Keratinocyte (primary cell): ENCODE measurements at regions not wholly inside any gene's neighbourhood (a gene's known extent, or its start where the extent isn't known, plus 50 kb on each side); places are given as distances from the start of the nearest gene placed in this dataset.
A peak's percentile ranks its signal among the peaks of the same experiment; 100 is the strongest.

ENCODE experiments used
- DNase-seq: peaks from one replicate; pipeline ENCODE4 v3.0.0-alpha.2; 2011; ENCODE audit warnings: low read depth, missing footprints, low spot score
- FAIRE-seq: peaks from 2 replicates; lab custom pipeline; 2011; peaks lifted over from hg19 to GRCh38; lab: Jason Lieb, UNC
- H2AFZ ChIP-seq: 2 replicates; pipeline ENCODE4 v1.6.0; 2012; ENCODE audit warnings: low read length, control low read depth, inconsistent platforms; ENCODE audit not compliant: control insufficient read depth
- H3K27ac ChIP-seq: 2 replicates; pipeline ENCODE4 v1.5.1; 2011; ENCODE audit warnings: low read length; ENCODE audit not compliant: control insufficient read depth, insufficient read depth
- H3K27me3 ChIP-seq: 3 replicates; pipeline ENCODE4 v1.6.0; 2011; ENCODE audit warnings: low read length; ENCODE audit not compliant: control insufficient read depth, insufficient read depth; ENCODE audit errors: extremely low read depth
- H3K36me3 ChIP-seq, 2 experiments: 2 replicates in 1 of 2; 3 replicates in 1 of 2; pipeline ENCODE4 v1.5.1; 2011; ENCODE audit warnings: low read length in 2 of 2, mild to moderate bottlenecking in 1 of 2; ENCODE audit not compliant: control insufficient read depth in 2 of 2, insufficient read depth in 2 of 2; ENCODE audit errors: extremely low read depth in 1 of 2
- H3K4me1 ChIP-seq: 3 replicates; pipeline ENCODE4 v1.5.1; 2011; ENCODE audit warnings: low read length; ENCODE audit not compliant: control insufficient read depth, insufficient read depth; ENCODE audit errors: extremely low read depth
- H3K4me2 ChIP-seq: 3 replicates; pipeline ENCODE4 v1.6.0; 2011; ENCODE audit warnings: low read depth, low read length; ENCODE audit not compliant: control insufficient read depth, insufficient read depth; ENCODE audit errors: extremely low read depth
- H3K4me3 ChIP-seq, 3 experiments: fragments of 200-600 bp in 1 of 3; sonication (generic) in 1 of 3; 2 replicates in 2 of 3; 3 replicates in 1 of 3; pipeline ENCODE4 v1.5.1; 2011 to 2016; ENCODE audit warnings: low read length in 3 of 3, mild to moderate bottlenecking in 3 of 3, control low read depth in 2 of 3, inconsistent platforms in 1 of 3, low read depth in 1 of 3, mixed read lengths in 1 of 3, mixed run types in 1 of 3, moderate library complexity in 1 of 3; ENCODE audit not compliant: control insufficient read depth in 2 of 3, insufficient read depth in 2 of 3; ENCODE audit errors: extremely low read depth in 1 of 3
- H3K79me2 ChIP-seq: 2 replicates; pipeline ENCODE4 v1.6.0; 2012; ENCODE audit warnings: low read length; ENCODE audit not compliant: control insufficient read depth, insufficient read depth
- H3K9ac ChIP-seq: 3 replicates; pipeline ENCODE4 v1.6.0; 2011; ENCODE audit warnings: low read length; ENCODE audit not compliant: control insufficient read depth, insufficient read depth; ENCODE audit errors: extremely low read depth
- H3K9me1 ChIP-seq: 3 replicates; pipeline ENCODE4 v1.6.0; 2011; ENCODE audit warnings: low read length; ENCODE audit not compliant: control insufficient read depth, insufficient read depth; ENCODE audit errors: extremely low read depth
- H3K9me3 ChIP-seq: 2 replicates; pipeline ENCODE4 v1.5.1; 2012; ENCODE audit warnings: low read depth, low read length; ENCODE audit not compliant: control insufficient read depth
- H4K20me1 ChIP-seq: 3 replicates; pipeline ENCODE4 v1.6.0; 2011; ENCODE audit warnings: low read length; ENCODE audit not compliant: control insufficient read depth, insufficient read depth; ENCODE audit errors: extremely low read depth
- EZH2 ChIP-seq: IDR thresholded peaks from one replicate; pipeline ENCODE4 v1.6.1; 2012; ENCODE audit warnings: inconsistent platforms, mild to moderate bottlenecking, low read length, moderate library complexity
- dilution Hi-C: fragments of 300-500 bp; cut with MboI; formaldehyde crosslinking; loops from one replicate; pipeline ENCODE4 v1.7.0; 2020; ENCODE audit warnings: low sequenced_read_pairs; ENCODE audit not compliant: extremely low pct_ligation_motif_present
- TF ChIP-seq, protein P1 (sequence below), 3 experiments: IDR thresholded peaks in 1 of 3; conservative IDR thresholded peaks in 1 of 3; optimal IDR thresholded peaks in 1 of 3; 2 replicates in 2 of 3; 3 replicates in 1 of 3; pipeline versions ENCODE3 to v1.5.1; 2011; ENCODE audit warnings: low read length in 3 of 3, mild to moderate bottlenecking in 3 of 3, moderate library complexity in 2 of 3, control low read depth in 1 of 3, inconsistent platforms in 1 of 3; ENCODE audit not compliant: insufficient read depth in 2 of 3; ENCODE audit errors: extremely low read depth in 1 of 3

DNA sequence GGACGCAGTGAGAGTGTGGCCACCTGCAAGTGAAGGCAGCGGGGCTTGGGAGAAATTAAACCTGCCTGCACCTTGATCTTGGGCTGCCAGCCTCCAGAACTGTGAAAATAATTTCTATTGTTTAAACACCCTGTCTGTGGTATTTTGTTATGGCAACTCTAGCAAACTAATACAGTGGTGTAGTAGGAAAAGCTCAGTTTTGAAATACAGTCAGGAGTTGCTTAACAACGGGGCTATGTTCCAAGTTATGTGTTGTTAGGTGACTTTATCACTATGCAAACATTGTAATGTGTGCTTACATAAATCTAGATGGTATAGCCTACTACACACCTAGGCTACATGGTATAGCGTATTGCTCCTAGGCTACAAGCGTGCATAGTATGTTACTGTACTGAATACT lies 93.4 kb upstream of the FN1 start:
- Histone ChIP-seq H3K27ac (peak overlapping the region; percentile 85), H2AFZ (no peak overlapping the region), H3K4me1 (peaks cover 31% of the 10 kb centered on the region), H3K9me1 (no peaks in the 10 kb centered on the region), H3K9ac (peak overlapping the region; percentile 16), H3K27me3 (no peaks in the 10 kb centered on the region), H4K20me1 (no peaks in the 10 kb centered on the region), H3K36me3 (no peaks in the 10 kb centered on the region), H3K4me2 (no peak overlapping the region), H3K79me2 (no peaks in the 10 kb centered on the region), H3K9me3 (peaks cover 2% of the 10 kb centered on the region), H3K4me3 (no peak overlapping the region)
- dilution Hi-C loops = no loop called here
- FAIRE-seq (peak; percentile 49), DNase-seq (peak; percentile 9)
- no peak for TF ChIP-seq EZH2
- TF ChIP-seq, protein P1, sequence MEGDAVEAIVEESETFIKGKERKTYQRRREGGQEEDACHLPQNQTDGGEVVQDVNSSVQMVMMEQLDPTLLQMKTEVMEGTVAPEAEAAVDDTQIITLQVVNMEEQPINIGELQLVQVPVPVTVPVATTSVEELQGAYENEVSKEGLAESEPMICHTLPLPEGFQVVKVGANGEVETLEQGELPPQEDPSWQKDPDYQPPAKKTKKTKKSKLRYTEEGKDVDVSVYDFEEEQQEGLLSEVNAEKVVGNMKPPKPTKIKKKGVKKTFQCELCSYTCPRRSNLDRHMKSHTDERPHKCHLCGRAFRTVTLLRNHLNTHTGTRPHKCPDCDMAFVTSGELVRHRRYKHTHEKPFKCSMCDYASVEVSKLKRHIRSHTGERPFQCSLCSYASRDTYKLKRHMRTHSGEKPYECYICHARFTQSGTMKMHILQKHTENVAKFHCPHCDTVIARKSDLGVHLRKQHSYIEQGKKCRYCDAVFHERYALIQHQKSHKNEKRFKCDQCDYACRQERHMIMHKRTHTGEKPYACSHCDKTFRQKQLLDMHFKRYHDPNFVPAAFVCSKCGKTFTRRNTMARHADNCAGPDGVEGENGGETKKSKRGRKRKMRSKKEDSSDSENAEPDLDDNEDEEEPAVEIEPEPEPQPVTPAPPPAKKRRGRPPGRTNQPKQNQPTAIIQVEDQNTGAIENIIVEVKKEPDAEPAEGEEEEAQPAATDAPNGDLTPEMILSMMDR (optimal IDR thresholded peaks at IDR 0.05 in 1 of 3, IDR thresholded peaks at IDR 0.05 in 1 of 3, conservative IDR thresholded peaks at IDR 0.05 in 1 of 3; ENCODE audit: extremely low read depth in 1 of 3, insufficient read depth in 2 of 3, low read length in 3 of 3) = no peak

DNA sequence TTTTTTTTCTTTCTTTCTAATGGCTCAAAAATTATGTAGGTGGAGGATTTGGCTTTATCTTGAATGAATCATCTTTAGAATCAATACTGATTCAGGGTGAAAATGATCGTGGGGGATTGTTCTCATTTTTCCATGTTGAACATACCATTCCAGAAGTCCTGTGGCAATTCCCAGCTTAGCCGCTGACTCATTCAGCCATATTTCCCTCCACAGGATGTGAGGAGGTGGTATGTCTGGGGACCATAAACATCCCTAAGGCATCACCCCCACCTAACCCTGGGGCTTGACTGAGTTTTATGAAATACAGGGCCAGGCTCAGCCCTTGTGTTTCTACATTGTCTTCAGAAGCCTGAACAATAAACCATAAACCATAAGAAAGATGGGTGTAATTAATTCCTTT lies 92.7 kb upstream of the FN1 start:
- Histone ChIP-seq H3K27ac (peak overlapping the region; percentile 85), H3K27me3 (no peaks in the 10 kb centered on the region), H3K4me3 (no peak overlapping the region), H3K79me2 (no peaks in the 10 kb centered on the region), H3K36me3 (no peaks in the 10 kb centered on the region), H3K9me3 (no peaks in the 10 kb centered on the region), H4K20me1 (no peaks in the 10 kb centered on the region), H3K9ac (no peak overlapping the region), H3K9me1 (no peaks in the 10 kb centered on the region), H2AFZ (no peak overlapping the region), H3K4me1 (peaks cover 31% of the 10 kb centered on the region), H3K4me2 (peak overlapping the region; percentile 2)
- FAIRE-seq = peak; percentile 91
- dilution Hi-C loops = no loop called here
- TF ChIP-seq, protein P1 (optimal IDR thresholded peaks at IDR 0.05 in 1 of 3, IDR thresholded peaks at IDR 0.05 in 1 of 3, conservative IDR thresholded peaks at IDR 0.05 in 1 of 3; ENCODE audit: extremely low read depth in 1 of 3, insufficient read depth in 2 of 3, low read length in 3 of 3) = no peak
- no peak for TF ChIP-seq EZH2
- DNase-seq = peak; percentile 85
